Islet of Langerhans (tissue), 1 donor: ENCODE measurements at regions not wholly inside any gene's neighbourhood (a gene's known extent, or its start where the extent isn't known, plus 50 kb on each side); places are given as distances from the start of the nearest gene placed in this dataset.

Source experiments
- FAIRE-seq: peaks from one replicate; lab custom pipeline; 2011; peaks lifted over from hg19 to GRCh38; lab: Jason Lieb, UNC

GRCh38 chr2:105150231-105150630 is 91.3 kb upstream of the GPR45 start:
- FAIRE-seq: no peak

DNA sequence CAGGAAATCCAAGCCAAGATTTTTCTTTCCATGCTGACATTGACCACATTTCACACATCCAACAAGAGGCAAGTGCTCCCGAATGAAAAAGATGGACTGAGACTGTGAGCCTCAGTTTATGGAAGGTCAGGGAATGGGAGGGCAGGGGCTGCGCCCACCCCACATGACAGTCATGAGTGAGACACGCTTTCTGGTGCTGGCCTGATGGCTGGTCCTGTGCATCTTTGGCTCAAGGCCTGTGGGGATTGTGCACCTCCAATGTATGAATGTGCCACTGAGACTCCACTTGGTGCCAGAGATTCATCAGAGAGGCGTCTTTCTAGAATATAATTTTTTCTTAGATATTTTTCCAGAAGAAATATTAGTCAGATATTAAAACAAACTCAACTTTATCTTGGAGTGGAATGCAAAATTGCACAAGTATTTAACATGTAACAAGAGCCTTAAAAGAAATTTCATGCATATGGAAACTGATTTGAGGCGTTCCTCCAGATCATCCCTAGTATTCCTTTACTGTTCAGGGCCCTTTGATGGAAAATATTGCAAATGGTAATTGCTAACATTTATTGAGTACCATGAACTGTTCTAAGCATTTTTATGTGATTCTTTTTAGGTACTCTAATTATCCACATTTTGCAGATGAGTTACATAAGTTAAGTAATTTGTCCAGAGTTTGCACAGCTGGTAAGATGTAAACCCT is 87.3 kb upstream of the GPR45 start:
- FAIRE-seq: no peak

DNA sequence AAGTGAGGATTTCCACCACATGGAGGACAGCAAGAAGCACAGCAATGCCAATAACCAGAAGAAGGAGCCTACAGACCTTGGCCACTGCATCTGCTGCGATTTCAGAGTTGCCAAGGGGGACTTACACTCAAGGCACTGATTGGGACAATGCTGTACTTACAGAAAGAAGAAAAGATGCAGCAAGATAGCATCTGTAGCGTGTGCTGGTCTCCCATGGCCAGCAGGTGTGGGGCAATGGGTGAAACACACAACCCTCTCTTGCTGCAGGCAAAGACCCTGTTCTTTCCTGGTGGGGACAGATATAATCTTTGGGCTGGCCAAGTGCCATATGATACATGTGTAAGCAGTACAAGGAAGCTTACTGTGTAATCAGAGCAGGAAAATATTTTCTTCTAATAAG is 85.4 kb upstream of the GPR45 start:
- no peak for FAIRE-seq

GRCh38 chr2:105158002-105158401 is 83.5 kb upstream of the GPR45 start:
- no peak for FAIRE-seq

GRCh38 chr2:105166688-105167087 is 74.9 kb upstream of the GPR45 start:
- no peak for FAIRE-seq

- FAIRE-seq: no peak
Observed at GRCh38 chr2:105168543-105168942, 73.0 kb upstream of the GPR45 start.

DNA sequence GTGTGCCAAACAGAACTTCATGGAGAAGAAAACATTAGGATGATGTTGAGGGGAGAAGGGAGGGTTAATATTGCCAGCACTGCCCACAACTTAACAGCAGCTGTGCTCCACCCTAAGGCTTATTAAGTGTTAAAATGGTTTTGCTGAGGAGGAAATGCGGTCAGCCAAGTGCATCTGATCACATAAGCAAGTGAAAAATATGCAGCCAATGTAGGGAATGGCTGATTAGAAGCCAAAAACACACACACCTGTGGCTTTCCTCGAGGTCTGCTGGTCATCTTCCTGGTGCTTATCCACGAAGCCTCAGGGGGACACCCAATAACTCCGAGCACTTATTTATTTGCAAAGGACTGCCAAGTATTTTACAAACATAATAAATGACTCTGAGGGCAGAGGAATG is 66.3 kb upstream of the GPR45 start:
- no peak for FAIRE-seq

DNA sequence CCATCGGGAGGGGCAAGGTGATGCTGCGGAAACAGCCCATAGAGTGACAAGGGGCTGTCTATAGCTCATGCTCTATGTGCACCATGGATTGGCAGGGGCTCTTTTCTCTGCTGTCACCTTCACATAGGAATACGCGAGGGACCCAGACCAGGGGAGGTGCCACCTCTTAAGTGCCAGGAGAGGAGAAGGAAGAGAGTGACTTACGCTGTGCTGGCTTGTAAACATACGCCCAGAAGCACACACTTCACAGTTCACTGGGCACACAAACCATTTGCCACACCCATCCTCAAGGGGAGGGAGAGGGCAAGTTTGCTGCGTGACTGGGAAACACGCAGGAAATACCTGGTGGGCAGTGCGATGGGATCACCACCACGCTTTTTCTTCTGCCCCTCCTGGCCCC is 65.1 kb upstream of the GPR45 start:
- FAIRE-seq: no peak

- FAIRE-seq: no peak
Observed at GRCh38 chr2:105177008-105177407, 64.5 kb upstream of the GPR45 start.

DNA sequence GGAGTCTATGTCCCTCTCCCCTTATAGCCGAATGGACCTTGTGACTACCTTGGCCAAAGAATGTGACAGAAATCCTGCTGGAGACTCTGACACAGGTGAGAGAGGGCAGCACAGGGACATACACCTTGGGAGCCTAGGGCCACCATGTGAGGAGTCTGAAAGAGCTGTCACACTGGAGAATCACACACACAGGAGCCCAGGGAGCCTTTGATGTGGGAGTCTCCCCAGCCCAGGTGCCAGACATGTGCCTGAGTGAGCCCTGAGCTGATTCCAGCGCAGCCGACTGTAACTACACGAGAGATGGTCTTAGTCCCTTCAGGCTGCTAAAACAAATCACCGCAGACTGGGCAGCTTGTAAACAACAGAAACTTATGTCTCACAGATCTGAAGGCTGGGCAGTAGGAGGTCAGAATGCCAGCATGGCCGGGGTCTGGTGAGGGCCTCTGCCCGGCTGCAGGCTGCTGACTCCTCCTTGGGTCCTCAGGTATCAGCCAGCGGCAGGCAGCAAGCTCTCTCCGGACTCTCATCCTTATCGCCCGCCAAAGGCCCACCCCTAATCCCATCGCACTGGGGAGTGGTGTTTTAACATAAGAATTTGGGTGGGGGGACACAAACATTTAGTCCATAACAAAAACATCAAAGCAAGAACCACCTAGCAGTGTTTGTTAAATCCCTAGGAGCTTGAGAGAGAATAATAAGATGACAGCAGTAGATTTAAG is 63.8 kb upstream of the GPR45 start:
- no peak for FAIRE-seq

GRCh38 chr2:105179469-105180372 is 61.8 kb upstream of the GPR45 start:
- peak; percentile 41 for FAIRE-seq

- FAIRE-seq: no peak
Observed at GRCh38 chr2:105180491-105180972, 61.0 kb upstream of the GPR45 start.

DNA sequence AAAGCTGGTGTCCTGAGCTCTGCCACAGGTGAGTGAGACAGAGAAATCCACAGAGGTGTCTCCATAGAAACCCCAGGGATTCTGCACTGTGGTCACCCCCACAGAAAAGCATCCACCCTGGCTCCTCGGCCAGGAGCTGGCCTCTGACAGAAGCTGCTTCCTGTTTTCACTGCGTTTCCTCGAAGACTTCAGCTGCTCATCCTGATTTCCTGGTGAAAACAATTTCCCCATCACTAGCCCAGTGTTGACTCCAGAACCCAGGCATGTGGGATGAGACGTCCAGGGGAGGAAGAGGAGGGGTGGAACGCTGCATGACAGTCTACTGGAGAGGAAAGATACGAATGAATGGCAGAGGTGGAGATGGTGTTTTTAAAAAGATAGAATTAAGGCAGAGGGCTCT is 60.3 kb upstream of the GPR45 start:
- FAIRE-seq: no peak

DNA sequence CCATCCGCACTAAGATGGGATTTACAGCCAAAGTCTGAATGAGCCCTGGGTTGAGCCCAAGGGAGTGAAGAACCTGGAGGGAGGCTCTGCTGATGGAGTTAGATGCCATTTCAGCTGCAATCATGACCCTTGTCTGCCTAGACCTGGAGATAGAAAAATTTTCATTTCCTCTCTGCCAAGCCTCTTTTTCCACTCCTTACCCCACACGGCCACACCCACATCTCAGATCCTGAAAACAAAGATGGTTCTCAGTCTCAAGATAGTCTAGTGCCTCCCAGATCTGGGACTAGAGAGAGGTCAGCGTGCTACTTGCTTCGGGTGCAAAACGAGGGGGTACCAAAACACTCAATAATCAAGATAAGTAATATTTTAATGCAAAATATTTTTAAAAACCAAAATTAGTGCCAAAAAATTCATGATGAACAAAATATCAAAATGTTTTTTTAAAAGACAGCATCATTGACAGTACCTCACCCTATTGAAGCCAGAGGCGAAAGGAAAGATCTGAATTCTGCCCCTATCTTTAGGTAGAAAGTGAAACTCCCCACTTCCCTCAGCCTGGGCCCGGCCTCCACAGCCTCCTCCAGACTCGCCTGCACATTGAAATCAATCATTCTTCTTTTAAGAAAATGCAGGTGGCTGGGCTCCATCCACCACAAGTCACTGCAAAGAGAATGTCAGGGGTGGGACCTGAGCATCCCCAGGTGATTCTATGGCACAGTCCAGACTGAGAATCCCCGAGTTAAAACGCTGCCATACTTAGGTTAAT is 57.8 kb upstream of the GPR45 start:
- no peak for FAIRE-seq

DNA sequence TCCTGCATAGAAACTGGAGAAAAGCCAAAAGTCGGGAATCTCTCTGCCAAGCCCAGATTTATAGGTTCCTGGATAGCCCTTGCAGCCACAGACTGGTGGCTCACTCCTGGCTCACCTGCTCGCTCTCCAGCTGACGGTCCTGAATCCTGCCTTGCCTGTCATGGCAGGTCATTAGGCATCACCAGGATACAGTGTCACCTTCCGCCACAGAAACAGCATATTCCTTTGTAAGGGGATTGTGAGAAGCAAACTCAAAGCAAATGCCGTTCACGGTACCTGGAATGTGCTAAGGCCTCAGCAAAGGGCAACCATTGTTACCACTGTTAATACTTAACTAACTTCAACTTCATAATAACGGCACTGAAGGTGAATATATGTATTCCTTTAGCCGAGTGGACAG is 57.1 kb upstream of the GPR45 start:
- FAIRE-seq: no peak

DNA sequence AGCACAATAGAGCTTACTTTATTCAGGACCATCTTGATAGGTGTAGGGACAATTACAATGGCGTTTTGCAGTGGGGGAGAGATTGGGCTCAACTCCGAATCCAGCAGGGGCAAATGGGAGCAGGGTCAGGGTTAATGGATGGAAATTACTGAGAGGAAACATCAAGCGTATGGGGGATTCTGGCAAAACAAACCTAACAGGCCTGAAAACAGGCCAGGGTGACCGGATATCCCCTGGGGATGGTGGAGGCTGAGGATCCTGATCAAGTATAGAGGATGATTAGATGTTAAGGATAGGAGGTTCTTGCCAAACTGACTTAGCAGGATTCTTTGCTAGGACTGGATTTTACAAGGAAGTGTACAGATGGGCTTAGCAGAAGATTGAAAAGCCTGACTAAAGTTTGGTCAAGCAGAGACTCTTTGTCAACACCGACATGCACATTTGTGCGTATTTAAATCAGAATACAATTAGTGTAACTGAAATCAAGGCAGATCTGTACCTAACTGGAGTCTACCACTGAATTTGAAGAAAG is 54.5 kb upstream of the GPR45 start:
- FAIRE-seq: no peak

- FAIRE-seq: no peak
Observed at GRCh38 chr2:105187531-105187930, 54.0 kb upstream of the GPR45 start.

GRCh38 chr2:105188343-105188742 is 53.2 kb upstream of the GPR45 start:
- FAIRE-seq: no peak
